PFSK-1 (cell line): ENCODE measurements at regions not wholly inside any gene's neighbourhood (a gene's known extent, or its start where the extent isn't known, plus 50 kb on each side); places are given as distances from the start of the nearest gene placed in this dataset.

ENCODE experiments used
- POLR2AphosphoS5 ChIP-seq: IDR thresholded peaks from 2 replicates; pipeline ENCODE4 v1.6.1; 2012; ENCODE audit warnings: low read depth, mild to moderate bottlenecking, control low read depth, low read length, moderate library complexity
- SIN3A ChIP-seq: IDR thresholded peaks from 2 replicates; pipeline ENCODE4 v1.6.1; 2012; ENCODE audit warnings: mild to moderate bottlenecking, low read length, moderate library complexity, borderline replicate concordance; ENCODE audit not compliant: insufficient read depth
- TAF1 ChIP-seq: IDR thresholded peaks from 2 replicates; pipeline ENCODE4 v1.6.1; 2012; ENCODE audit warnings: low read length, control low read depth, borderline replicate concordance; ENCODE audit not compliant: insufficient read depth
- TF ChIP-seq, protein P1 (sequence below), 2 experiments: IDR thresholded peaks; 2 replicates each; pipeline versions ENCODE4 v1.6.1 to v1.8.0; 2011 to 2012; ENCODE audit warnings: low read depth in 2 of 2, low read length in 2 of 2, control low read depth in 1 of 2, inconsistent platforms in 1 of 2, mild to moderate bottlenecking in 1 of 2, moderate library complexity in 1 of 2; ENCODE audit not compliant: insufficient read depth in 1 of 2

DNA sequence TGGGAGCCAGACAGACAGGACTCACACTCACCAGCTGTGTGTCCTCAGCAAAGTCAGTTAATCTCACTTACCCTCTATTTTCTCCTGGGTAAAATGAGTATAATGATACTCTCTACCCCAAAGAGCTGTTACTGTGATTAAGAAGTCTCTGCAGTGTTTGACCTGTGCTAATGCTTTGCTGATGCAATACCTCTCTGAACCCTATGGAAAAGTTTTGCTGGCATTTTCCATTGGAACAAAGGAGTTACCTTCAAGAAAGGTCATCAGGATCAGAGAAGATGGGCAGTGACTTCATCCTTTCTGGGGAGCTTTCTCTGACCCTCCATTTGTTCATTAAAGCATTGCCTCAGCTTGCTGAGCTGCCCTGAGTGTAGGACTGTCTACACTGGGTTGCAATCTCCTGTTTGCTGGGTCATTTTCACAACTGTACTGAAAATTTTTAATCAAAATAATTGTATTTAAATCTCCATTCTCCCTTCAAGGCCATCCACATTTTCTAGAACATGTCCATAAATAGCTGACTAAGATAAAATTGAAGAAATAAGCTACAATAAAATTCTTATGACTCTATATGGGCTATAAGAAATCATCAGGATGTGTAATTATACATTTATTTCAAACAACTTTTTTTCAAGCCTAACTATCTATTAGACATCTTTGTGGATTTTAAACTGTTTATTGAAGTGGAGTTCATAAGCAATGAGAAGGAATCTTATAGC lies 272.8 kb upstream of the CPEB2 start:
- TF ChIP-seq POLR2AphosphoS5 (no peak), SIN3A (no peak), TAF1 (no peak)
- TF ChIP-seq, protein P1, sequence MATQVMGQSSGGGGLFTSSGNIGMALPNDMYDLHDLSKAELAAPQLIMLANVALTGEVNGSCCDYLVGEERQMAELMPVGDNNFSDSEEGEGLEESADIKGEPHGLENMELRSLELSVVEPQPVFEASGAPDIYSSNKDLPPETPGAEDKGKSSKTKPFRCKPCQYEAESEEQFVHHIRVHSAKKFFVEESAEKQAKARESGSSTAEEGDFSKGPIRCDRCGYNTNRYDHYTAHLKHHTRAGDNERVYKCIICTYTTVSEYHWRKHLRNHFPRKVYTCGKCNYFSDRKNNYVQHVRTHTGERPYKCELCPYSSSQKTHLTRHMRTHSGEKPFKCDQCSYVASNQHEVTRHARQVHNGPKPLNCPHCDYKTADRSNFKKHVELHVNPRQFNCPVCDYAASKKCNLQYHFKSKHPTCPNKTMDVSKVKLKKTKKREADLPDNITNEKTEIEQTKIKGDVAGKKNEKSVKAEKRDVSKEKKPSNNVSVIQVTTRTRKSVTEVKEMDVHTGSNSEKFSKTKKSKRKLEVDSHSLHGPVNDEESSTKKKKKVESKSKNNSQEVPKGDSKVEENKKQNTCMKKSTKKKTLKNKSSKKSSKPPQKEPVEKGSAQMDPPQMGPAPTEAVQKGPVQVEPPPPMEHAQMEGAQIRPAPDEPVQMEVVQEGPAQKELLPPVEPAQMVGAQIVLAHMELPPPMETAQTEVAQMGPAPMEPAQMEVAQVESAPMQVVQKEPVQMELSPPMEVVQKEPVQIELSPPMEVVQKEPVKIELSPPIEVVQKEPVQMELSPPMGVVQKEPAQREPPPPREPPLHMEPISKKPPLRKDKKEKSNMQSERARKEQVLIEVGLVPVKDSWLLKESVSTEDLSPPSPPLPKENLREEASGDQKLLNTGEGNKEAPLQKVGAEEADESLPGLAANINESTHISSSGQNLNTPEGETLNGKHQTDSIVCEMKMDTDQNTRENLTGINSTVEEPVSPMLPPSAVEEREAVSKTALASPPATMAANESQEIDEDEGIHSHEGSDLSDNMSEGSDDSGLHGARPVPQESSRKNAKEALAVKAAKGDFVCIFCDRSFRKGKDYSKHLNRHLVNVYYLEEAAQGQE (IDR thresholded peaks at IDR 0.05; ENCODE audit: insufficient read depth in 1 of 2, low read depth in 2 of 2, low read length in 2 of 2): no peak
